GM18909 (cell line): ENCODE measurements at regions not wholly inside any gene's neighbourhood (a gene's known extent, or its start where the extent isn't known, plus 50 kb on each side); places are given as distances from the start of the nearest gene placed in this dataset.

ENCODE experiments used
- ATAC-seq: cut with Tn5 transposase; IDR thresholded peaks from one replicate; pipeline ENCODE4 v1.9.1; 2021; ENCODE audit warnings: mild to moderate bottlenecking; ENCODE audit not compliant: unreplicated experiment, poor library complexity

GRCh38 chr11:130726234-130727037, 189.8 kb downstream of the SNX19 start:
- no peak for ATAC-seq

GRCh38 chr11:130727157-130728119, 188.8 kb downstream of the SNX19 start:
- no peak for ATAC-seq

GRCh38 chr11:130728185-130729180, 187.8 kb downstream of the SNX19 start:
- ATAC-seq = no peak

- ATAC-seq = no peak
These were observed 187.1 kb downstream of the SNX19 start for GRCh38 chr11:130729193-130729592.

GRCh38 chr11:130729678-130730300, 186.5 kb downstream of the SNX19 start:
- ATAC-seq = no peak

- ATAC-seq = no peak
These were observed 184.9 kb downstream of the SNX19 start for GRCh38 chr11:130731401-130731800.

GRCh38 chr11:130732476-130732875, 183.8 kb downstream of the SNX19 start:
- no peak for ATAC-seq

GRCh38 chr11:130737041-130737830, 179.0 kb downstream of the SNX19 start:
- ATAC-seq = no peak

- ATAC-seq = no peak
These were observed 178.3 kb downstream of the SNX19 start for GRCh38 chr11:130737866-130738431.

- ATAC-seq = no peak
These were observed 177.7 kb downstream of the SNX19 start for GRCh38 chr11:130738611-130739010.

GRCh38 chr11:130740819-130741218, 175.5 kb downstream of the SNX19 start:
- no peak for ATAC-seq

GRCh38 chr11:130744794-130745193, 171.5 kb downstream of the SNX19 start:
- no peak for ATAC-seq

GRCh38 chr11:130749216-130749615, 167.1 kb downstream of the SNX19 start:
- no peak for ATAC-seq

GRCh38 chr11:130760515-130761125, 155.7 kb downstream of the SNX19 start:
- no peak for ATAC-seq

- no peak for ATAC-seq
These were observed 154.6 kb downstream of the SNX19 start for GRCh38 chr11:130761560-130762220.

GRCh38 chr11:130762638-130763037, 153.6 kb downstream of the SNX19 start:
- ATAC-seq = no peak
